SKM-1 (cell line): ENCODE measurements at regions not wholly inside any gene's neighbourhood (a gene's known extent, or its start where the extent isn't known, plus 50 kb on each side); places are given as distances from the start of the nearest gene placed in this dataset.

Experiments
- DNase-seq: peaks from one replicate; lab custom pipeline; 2025; ENCODE audit not compliant: unreplicated experiment; lab: John Stamatoyannopoulos, UW

DNA sequence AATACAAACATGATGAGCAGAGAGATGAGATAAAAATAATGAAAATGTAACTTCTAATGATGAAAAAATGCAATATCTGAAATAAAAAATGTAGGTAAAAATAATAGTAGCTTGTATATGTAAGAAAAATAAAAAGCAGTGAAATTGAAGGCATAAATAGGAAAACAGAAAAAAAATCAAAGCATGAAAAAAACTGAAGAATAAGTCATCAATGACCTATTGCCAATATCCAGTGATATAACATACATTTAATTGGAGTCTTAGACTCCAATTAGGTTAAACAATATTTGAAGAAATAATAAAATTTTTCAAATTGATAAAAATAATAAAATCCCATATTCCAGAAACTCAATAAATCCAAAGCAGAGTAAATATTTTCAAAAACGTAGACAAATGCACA lies 114.0 kb upstream of the HDGFL1 start:
- no peak for DNase-seq

DNA sequence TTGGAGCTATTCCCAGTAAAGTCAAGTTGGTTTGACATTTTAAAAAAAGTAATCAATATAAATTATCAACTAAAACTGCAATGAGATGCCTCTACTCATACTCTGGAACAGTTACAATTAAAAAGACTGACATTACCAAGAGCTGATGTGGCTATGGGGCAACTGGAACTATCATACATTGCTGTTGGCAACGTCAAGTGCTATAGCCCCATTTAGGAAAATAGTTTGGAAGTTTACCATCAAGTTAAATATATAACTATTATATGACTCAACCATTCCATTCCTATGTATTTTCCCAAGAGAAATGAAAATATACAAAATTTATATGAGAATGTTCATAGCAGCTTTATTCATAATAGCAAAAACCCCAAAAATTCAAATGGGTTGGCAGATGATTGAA lies 111.4 kb upstream of the HDGFL1 start:
- DNase-seq: no peak

DNA sequence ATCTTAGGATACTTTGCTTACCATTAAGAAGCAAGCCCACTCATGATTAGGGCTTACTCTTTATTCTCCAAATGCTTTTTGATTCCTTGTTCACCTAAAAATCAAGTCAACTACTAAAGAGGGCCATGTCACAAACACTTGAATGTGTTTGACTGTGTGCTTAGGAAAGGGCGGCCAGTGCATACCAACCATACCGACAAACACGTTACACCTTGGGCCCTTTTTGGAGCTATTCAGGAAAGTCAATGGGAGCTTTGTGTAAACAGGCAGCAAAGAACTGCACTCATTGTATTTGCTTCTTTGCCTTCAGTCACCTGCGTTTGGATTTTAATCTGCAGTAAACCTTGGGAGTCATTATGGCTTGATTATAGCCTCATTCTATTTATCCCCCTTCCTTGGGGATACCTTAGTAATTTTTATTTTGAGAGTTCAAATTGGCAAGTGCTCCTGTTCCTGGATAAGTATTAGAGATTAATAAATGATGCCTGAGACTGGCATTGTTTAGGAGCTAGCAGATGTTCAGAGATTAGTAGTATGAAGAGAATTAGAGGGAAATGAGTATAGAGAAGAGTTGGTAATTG lies 102.6 kb upstream of the HDGFL1 start:
- no peak for DNase-seq

DNA sequence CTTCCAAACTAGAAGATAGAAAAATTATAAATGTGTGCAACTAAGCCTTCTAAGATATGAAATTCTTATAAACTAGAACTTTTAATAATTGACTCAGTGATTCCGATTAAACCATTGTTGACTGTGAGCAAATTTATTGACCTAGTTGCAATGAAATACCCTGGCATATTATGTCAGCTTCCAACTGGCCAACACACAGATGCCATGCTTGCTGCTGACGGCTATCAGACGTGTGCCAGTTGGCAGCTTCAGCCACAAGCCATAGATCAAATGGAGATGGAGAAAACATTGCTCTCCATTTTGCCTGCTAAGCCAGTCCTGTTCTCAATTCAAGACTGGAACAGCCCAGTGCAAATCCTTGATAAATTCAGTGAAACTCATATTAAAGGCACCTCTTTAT lies 101.7 kb upstream of the HDGFL1 start:
- no peak for DNase-seq

DNA sequence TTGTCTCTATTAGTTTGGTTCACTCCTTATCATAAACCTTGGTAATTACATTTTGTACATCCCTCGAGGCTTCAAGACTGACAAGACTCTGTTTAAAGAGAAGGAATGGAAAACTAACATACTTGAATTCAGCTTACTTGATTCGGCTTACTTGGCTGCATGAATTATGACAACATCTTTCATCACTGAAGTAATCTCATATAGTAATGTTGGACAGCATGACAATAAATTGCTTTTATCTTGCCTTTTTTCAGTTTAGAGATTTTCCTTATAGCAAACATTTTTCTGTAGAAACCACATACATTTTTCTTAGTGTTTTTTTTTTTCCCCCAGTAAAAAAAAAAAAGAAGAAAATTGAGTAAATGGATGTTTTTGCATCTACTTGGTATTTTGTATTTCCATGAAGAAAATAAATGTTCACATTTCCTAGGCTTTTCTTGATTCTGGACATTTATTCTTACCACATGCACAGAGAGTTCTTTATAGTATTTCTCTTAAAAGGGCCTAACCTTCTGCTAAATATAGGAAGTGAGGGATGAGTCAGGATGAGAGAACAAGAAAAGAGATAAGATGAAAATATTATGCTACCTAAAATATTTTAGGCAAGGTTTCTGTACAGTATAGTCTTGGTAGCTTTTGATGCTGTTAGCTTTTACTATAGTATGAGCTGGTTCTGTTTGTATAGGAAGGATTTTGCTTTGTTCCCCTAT lies 101.0 kb upstream of the HDGFL1 start:
- no peak for DNase-seq

DNA sequence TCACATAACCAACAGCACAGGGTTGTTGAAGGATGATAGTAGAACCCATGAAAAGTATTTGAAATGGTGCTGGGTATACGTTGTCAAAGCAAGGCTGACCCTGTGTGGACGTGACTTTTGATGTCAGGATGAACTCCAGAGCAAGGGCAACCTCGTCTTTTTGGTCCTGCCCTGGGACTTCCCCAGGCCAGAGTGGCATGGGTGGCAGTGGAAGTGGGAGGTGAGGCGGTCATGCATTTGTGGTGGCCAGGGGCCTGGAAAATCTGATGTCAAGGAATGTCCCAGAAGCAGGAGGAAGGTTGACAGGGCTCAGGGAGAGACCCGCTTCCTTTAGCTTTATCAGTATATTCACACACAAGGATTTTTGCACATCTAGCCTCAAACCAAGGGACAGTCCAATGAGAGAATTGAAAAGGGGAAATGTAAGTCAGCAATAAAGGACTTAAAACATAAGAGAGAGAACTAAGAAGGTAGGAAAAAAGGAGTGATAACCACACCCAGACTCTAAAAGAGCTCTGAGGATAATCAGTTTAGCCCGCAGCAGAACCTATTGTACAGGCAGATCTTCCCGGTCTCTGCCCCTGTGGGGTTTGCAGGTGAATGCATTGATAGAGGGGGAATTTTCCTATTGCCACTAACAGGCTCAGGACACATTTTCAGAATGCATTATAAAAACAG lies 98.8 kb upstream of the HDGFL1 start:
- DNase-seq: no peak

DNA sequence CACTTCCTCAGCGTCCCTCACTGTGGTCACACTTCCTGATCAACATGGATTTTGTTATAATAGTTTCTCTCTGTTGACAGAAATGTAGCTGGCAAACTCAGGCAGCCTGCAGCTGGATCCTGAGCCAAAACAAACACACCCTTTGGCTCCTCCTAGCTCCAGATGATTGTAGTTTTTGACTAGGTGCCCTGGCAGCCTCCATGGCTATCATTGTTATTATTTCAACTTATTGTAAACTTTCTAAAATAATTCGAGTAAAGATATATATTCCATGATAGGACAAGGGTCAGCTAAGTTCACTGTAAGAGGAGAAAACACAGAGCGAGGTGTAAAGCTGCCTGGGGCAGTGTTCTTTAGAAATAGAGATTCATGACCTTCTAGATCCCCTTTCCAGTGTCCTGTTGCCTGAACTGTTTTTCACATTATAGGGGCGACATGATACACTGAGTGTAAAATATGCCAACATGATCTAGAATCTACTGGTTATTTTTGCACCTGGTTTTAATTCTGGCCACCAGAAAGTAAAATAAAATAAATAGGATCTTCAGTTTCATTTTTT lies 98.2 kb upstream of the HDGFL1 start:
- DNase-seq: no peak

DNA sequence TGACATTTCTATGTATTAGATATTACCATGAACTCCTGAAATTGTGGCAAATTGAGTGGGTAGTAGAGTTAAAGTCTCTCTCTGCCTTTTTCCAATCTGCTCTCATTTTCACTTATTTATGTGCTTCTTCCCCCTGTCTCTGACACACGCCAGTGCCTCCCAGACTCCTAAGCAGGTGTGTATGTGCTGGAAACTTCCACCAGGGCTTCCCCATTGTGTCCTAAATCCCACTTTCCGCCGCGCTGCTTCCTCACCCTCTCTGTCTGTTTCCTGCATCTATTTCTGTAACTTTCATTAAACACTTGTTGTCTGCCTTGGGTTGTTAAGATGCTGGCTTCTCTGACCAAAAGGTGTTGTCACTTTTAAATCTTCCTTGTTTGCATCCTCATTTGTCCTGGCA lies 97.6 kb upstream of the HDGFL1 start:
- DNase-seq: no peak

DNA sequence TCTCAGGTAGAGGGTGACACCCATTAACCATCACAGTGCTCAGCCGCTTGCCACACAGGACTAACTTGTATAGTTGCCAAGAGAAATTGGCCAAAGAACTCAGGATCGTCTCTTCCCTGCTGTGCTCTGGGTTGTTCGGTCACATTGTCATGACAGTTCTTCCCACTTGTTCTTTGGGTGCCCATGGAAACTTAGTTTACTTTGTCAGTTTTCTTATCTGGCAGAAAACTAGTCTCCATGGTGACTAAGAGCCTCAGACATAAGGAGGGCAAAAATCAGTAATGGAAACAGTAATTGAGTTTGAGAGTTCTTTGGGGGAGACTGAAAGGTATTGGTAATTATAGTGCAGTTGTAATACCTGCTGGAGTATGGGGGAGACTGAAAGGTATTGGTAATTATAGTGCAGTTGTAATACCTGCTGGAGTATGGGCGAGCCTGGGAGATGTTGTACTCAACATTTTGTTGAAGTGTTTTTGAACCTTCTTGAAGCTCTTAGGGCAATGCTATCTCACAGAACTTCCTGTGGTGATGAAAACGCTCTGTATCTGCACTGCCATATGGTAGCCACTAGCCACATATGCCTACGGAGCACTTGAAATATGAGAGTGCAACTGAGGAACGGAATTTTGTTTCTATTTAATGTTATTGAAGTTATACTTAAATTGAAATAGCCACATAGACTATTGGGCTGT lies 95.2 kb upstream of the HDGFL1 start:
- no peak for DNase-seq

DNA sequence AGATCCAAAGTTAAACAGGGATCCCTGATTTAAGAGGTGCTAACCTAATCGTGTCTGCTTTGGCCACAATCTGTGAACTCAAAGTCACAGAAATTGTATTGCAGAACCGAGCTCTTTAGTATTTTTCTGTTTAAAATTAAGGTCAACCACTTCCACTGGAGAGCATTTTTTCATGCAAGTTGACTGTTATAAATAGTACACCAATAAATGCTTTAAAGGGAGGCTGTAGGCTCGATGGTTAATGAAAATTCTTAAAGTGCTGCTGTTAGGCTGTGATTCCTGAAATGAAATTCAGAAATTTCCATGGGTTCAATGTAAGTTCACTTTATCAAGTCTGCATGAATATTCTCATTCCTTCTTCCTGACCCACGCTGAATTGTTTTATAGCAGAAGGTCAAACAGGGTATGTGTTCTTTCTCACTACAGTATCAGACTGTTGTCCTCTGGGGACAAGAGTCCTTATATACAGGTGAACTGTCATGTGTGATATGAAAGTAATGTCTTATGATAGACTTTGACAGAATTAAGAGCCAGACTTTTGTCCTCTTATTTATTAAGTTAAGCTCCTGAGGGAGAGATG lies 92.5 kb upstream of the HDGFL1 start:
- no peak for DNase-seq

DNA sequence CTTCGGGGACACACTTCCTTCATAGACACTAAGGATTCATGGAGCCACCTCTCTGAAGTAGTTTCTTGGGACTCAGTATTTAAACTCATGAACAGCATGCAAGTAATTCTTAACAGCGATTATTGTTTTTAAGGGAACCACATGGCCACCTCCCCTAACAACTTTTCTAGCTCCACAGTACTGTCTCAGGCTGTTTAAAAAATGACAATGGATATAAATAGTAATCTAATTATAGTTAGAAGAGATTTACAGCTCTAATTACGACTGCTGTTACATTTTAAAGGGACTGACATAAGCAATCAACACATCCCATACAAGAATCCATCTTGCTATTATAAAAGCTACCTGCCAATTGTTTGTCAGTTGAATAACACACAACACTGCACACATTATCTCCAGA lies 72.1 kb upstream of the HDGFL1 start:
- DNase-seq: no peak

DNA sequence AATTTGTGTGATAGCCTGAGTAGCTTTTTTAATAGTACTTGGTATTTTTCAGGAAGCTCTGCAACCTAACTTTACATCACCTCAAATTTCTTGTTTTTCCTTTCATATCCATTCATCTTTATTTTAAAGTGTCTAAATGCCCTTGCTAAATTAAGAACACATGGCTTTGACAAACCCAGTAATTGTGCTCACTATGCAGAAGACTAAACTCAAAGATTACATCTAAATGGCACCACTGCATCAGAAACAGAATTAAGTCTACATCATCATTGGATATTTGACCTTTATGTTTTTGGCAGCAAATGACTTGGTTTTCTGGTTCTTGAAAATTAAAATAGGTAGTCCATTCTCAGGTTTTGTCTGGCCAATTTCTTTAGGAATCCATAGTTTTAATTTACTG lies 69.6 kb upstream of the HDGFL1 start:
- DNase-seq: no peak

DNA sequence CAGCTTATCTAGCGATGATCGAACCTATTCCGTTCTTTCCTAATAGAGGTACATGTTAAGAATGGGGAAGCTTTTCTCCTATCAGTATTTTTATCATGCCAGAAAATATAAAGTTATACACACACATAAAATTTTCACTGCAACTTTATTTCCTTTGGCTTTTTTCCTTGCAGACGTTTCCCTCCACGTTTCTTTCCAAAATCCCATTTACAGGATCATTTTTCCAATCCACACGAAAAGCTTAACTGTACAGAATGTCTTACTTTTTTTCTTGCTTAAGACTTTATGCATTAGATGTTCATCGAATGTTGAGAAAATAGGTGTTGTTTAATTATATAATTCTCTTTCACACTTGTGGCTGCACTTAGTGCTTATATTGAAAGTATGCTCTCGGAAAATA lies 62.9 kb upstream of the HDGFL1 start:
- no peak for DNase-seq

DNA sequence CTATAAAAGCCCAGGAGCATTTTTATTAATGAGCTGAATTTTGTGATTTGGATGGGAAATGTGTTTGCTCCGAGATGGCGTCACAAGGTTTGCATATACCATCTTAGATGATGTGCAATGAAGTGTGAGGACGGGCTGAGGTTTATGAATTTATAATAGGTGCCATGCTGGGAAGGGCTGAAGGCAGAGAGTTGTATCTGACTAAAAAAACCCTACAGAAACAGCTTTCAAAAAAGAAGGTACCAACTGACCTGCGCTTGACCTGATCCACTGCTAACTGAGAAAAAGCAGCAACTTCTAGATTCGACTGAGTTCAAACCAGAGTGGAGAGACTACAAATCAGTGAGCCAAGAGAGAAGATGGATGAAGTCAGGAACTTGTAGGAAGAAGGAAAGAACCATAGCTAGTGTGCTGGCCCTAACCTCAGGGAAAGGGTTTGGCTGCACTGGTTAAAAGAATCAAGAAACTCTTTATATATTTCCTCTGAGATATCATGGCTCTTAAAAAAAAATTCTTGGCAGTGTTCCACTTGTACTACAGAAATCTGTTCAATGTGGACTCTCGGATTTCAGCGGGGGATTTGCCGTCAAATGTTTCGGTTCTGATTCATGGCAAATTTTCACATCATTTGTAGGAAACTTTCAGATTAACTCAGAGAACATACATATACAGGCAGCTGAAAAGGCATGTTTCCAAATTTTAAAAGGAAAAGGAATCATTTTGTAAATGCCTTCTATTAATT lies 56.5 kb upstream of the HDGFL1 start:
- no peak for DNase-seq

DNA sequence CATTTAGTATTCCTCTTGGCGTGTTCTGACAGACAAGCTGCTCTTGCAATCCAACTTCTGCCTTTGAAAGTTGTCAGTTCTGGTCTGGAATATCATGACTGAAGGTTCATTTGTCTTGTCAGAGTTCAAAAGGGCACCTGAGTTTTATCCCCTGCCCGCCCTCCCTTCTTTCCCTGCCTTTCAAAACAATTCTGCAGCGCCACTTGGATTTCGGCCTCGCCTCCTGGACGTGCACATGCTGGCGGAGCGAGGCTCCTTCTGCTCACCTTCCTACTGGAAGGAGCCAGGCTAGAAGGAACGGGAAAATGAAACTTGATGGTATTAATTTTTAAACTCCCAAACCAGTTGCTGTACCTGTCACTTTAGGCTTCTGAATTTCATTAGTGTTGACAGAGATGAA lies 55.7 kb upstream of the HDGFL1 start:
- no peak for DNase-seq

DNA sequence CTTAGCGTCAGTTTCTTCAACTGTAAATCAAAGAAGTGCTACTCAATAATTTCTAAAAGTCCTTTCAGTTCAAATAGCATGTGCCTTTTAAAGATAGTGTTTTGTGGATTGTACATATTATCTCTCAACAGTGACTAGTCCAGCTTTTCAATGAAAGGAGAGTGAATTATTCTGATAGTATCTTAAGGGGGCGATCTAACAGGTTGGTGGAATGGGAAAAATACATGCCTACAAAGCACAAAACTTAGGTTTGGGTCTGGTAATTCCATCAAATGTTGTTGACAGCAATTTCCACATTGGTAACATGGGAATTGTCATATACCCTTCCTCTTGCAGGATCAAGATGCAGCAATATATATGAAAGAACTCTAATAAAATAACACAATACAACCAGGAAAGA lies 50.1 kb upstream of the HDGFL1 start:
- no peak for DNase-seq
